HG02938 (cell line): ENCODE measurements at regions not wholly inside any gene's neighbourhood (a gene's known extent, or its start where the extent isn't known, plus 50 kb on each side); places are given as distances from the start of the nearest gene placed in this dataset.
"Not testable (repeated sequence)": the region's sequence is repeated elsewhere in the genome, so short reads cannot be mapped to it uniquely, and the experiment has no call there.

Source experiments
- ATAC-seq: cut with Tn5 transposase; IDR thresholded peaks from one replicate; pipeline ENCODE4 v1.9.1; 2021; ENCODE audit warnings: mild to moderate bottlenecking, moderate library complexity; ENCODE audit not compliant: unreplicated experiment

GRCh38 chr10:33630761-33631160, 296.3 kb upstream of the NRP1 start:
- no peak for ATAC-seq

- no peak for ATAC-seq
These were observed 293.1 kb upstream of the NRP1 start for GRCh38 chr10:33627611-33628010.

GRCh38 chr10:33626798-33627466, 292.5 kb upstream of the NRP1 start:
- no peak for ATAC-seq

GRCh38 chr10:33623669-33624068, 289.2 kb upstream of the NRP1 start:
- ATAC-seq: no peak

- no peak for ATAC-seq
These were observed 286.6 kb upstream of the NRP1 start for GRCh38 chr10:33621101-33621500.

GRCh38 chr10:33618196-33618595, 283.7 kb upstream of the NRP1 start:
- ATAC-seq: no peak

- ATAC-seq: no peak
These were observed 283.1 kb upstream of the NRP1 start for GRCh38 chr10:33617381-33618080.

- no peak for ATAC-seq
These were observed 282.5 kb upstream of the NRP1 start for GRCh38 chr10:33616956-33617355.

- ATAC-seq: no peak
These were observed 278.1 kb upstream of the NRP1 start for GRCh38 chr10:33612551-33612950.

- no peak for ATAC-seq
These were observed 277.6 kb upstream of the NRP1 start for GRCh38 chr10:33612116-33612515.

GRCh38 chr10:33611423-33611822, 277.0 kb upstream of the NRP1 start:
- ATAC-seq: no peak

GRCh38 chr10:33609546-33609945, 275.1 kb upstream of the NRP1 start:
- no peak for ATAC-seq

GRCh38 chr10:33602278-33602677, 267.8 kb upstream of the NRP1 start:
- no peak for ATAC-seq

- ATAC-seq: no peak
These were observed 265.9 kb upstream of the NRP1 start for GRCh38 chr10:33600381-33600780.

GRCh38 chr10:33596422-33596821, 262.0 kb upstream of the NRP1 start:
- no peak for ATAC-seq

- no peak for ATAC-seq
These were observed 260.0 kb upstream of the NRP1 start for GRCh38 chr10:33594475-33594874.

GRCh38 chr10:33588974-33589600, 254.6 kb upstream of the NRP1 start:
- ATAC-seq: no peak

- ATAC-seq: not testable (repeated sequence)
These were observed 250.1 kb upstream of the NRP1 start for GRCh38 chr10:33584596-33584995.

- ATAC-seq: no peak
These were observed 245.5 kb upstream of the NRP1 start for GRCh38 chr10:33579996-33580395.

GRCh38 chr10:33573606-33574005, 239.1 kb upstream of the NRP1 start:
- no peak for ATAC-seq

- no peak for ATAC-seq
These were observed 237.1 kb upstream of the NRP1 start for GRCh38 chr10:33571616-33572015.

- no peak for ATAC-seq
These were observed 236.0 kb upstream of the NRP1 start for GRCh38 chr10:33570495-33570894.
